ENCODE measurements at regions not wholly inside any gene's neighbourhood (a gene's known extent, or its start where the extent isn't known, plus 50 kb on each side); places are given as distances from the start of the nearest gene placed in this dataset.

DNA sequence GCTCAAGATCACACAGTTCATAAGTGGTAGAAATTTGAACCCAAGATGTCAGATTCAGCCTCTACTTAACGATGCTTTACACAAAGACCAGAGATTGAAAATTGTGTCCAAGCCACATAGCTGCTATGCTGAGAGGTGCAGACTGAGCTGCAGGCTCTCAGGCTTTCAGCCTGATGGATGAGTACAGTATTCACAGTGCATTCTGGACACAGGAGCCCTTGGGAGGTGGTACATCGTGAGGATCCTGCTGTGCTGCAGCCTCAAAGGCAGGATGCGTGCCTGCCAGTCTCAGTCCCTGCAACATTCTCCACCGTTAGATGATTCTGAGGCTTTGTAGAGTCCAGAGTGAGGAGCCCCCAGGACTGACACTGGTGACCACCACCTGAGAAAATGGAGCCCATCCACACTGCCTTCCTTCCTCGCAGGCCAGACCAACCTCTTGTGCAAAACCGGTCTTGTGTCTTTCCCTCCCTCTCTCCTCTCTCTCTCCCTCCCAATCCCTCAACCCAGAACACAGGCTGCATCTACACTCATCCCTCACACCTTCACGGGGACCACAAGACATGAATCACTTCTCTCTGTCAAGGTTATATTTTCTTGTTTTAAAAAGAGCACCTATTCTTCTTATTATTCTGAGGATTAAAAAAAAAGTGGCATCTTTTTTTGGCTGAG lies 203.4 kb upstream of the ZNF507 start:
- ATAC-seq: no peak

DNA sequence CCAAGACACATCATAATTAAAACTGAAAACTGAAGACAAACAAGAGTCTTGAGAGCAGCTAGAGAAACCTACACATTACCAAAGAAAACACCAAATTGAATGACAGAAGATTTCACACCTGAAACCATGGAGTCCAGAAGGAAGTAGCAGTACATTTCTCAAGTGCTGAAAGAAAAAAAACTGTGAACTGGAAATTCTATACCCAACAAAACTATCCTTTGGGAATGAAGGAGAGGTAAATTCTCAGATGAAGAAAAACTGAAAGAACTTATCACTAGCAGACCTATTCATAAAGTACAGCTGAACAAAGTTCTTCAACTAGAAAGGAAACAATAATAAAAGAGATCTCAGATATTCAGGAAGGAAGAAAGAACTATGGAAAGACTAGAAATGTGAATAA lies 198.7 kb upstream of the ZNF507 start:
- ATAC-seq: no peak

DNA sequence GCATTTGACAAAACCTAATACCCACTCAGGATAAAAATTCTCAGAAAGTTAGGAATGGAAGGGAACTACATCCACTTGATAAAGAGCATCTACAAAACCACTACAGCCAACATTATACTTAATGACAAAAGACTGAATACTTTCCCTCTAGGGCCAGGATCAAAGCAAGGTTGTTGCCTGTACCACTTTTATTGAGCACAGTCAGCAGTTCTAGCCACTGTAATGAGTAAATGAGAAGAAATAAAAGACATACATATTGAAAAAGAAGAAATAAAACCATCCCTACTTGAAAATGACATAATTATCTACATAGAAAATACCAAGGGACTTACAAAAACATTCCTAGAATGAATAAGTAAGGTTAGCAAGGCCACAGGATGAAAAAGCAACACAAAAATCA lies 194.8 kb upstream of the ZNF507 start:
- no peak for ATAC-seq

DNA sequence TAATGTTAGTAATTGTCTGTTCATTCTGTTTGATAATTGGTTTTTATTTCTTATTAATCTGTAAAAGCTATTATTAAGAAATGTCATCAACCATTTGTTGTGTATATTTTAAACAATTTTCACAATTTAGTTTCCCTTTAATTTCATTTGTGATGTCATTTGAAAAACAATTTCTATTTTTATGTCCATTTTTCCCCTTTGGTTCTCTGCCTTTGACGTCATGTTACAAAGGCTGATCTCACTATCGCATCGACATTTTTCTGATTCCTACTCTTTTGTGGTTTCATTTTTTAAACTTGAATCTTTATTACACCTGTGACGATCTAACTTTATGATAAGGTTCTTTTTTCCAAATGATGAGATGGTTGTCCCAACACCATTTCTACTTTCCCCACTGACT lies 191.0 kb upstream of the ZNF507 start:
- ATAC-seq: no peak

DNA sequence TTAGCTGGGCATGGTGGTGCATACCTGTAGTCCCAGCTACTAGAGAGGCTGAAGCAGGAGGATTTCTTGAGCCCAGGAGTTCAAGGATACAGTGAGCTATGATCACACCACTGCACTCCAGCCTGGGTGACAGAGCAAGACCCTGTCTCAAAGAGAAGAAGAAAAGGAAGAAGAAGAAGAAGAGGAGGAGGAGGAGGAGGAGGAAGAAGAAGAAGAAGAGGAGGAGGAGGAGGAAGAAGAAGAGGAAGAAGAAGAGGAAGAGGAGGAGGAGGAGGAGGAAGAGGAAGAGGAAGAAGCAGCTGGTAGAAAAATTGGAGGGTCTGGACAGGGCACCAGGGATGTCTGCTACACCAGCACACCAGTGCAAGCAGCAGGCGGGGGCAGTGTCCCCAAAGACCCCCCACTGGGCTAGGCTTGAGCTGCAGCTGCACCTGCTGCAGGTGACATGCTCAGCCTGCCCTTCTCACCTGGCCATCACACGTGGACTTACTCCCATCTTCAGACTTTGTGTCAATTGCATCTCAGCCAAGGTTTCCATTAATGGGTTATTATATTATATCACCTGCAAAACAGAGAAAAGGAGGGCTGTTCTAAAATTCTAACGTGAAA lies 180.9 kb upstream of the ZNF507 start:
- no peak for ATAC-seq

DNA sequence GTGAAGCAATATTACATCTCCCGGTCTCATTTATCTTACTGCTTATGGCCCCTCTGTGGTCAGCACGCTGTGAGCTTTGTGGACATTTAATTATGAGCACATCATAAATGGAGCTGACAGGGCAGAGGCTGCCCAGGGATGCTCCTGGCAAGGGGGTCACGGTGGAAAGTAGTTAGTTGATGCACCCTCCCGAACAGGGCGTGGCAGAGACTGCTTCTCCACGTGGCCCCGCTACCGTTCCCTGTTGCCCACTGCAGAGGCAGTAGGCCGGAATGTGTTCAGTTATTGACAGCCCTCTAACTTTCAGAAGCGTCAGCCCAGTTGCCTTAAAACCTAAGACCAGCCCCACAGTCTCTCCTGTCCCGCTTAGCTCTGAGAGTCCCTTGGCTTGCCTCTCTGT lies 180.3 kb upstream of the ZNF507 start:
- ATAC-seq: no peak

DNA sequence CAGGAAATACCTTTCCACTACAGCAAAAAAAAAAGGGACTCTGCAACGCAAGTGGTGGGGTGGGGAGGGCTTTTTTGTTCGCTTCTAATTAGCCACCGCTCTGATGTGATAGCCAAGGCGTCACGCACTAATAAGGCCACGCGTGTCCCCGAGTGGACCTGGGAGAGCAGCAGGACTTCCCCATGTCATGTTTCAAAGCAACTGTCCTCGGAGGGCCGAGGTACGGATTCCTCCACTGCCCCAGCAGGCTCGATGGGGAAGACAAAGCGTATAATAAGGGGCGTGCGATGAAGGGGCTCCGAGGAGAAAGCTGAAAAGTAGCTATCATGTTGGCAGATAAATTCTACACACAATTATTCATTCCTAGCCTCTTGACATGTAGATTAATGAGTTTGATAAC lies 179.7 kb upstream of the ZNF507 start:
- ATAC-seq: no peak

DNA sequence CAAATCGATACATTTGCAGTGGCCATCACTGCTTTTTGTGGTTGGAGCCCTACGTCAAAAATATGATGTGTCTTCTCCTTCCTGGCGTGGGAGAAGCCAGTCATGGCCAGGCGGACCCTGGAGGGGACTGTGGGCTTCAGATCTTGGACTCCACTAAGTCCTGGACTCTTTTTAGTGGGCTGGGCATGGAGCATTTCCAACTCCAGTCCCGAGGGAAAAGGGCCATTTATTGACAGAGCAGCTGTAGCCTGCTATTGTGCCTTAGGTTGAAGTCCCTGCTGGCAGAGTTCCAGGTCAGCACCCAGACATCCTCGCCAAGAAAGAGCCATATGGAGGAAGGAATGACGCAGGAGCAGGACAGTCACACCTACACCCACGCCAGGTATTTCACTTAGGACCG lies 179.2 kb upstream of the ZNF507 start:
- ATAC-seq: no peak

DNA sequence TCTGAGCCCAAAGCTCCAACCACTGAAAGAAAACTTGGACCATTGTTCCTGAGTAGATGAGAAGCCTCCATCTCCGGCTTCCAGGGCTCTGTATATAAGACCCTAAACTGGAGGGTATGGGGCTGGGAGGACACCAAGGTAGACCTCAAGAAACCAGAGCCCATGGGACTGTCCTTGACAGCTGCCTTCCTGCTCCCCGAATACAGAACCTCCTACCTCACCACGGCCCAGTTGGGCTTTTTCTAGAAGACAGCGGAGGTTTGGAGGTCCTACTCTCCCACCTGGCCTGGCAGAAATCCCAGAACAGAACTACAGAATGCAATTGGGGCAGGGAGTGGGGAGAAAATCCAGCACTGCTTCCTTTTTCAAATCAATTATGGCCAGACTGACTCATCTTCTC lies 177.3 kb upstream of the ZNF507 start:
- no peak for ATAC-seq

DNA sequence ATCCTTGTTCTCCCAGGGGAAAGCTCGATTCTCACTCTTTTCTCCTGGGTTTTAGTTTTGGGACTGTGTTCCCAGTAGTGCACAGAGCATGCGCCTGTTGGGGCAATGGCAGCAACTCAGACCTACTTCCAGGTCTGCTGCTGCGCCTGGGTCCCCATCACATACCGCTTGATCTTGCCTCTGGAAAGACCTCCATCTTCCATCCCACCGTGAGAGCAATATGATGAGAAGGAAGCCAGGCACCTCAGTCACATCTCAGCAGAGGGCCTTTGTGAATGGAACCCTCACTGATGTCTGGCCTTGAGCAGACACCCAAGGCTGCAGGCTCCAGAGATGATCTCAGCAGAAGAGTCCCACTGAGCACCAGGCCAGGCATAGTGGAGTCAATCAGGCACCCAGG lies 176.8 kb upstream of the ZNF507 start:
- no peak for ATAC-seq

DNA sequence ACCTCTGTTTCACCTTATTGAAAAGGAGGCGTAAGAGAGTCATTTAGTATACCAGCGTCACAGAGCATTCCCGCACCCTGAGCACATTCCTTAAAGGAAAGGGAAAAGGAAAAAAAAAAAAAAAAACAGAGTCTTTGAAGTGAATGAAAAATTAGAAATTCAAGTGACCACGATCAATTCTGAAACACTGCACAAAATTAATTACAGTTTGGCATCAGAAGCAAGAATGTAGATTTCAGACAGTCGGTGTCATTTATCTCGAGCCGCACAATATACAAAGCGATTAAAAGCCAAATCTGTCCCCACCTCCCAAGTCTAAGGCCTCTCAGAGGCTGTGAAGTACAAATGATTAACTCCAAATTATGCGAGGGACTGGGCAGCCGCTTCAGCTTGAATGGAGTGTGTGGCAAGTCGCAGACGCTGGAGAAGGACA lies 173.7 kb upstream of the ZNF507 start:
- no peak for ATAC-seq

DNA sequence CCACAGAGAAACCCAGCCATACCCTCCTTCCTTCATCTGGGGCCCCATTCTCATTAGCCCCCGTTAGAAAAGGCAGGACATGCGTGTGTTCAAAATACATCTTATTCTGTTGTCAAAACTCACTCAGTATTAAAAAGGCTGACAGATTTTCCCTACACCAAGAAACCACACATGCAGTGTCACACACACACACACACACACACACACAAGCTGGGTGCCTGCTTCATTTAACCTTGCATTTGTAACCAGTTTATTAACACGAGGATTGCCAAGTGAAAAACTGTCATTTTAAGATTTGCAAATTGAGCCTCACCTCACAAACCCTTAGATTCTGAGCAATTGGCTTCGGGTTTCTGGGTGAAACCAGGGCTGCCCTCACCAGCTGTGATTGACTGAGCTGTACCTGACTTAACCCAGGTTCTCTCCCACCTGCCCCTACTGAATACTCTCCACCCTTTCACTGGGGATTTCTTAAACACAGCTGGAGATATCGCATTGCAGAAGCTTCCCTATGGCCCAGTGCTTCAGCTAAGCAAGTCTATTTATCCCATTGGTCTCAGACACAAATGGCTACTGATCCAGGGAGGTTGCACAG lies 172.7 kb upstream of the ZNF507 start:
- no peak for ATAC-seq

DNA sequence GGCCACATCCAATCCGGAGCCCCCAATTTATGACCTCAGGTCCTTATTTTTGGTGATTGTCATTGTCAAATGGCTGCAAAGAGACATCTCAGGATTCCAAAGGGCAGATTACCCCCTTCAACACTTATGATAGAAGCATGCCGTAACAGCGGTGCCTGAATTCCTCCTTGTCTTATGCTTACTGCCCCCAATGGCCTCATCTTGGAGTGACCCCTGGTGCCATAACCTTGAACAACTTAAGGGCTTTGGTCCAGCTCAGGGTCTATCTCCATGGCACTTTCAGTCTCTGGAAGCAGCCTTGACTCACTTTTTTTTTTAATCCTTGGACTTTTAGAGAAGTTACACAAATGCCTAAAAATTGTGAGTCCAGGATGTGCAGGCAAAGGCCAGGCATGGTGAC lies 171.6 kb upstream of the ZNF507 start:
- no peak for ATAC-seq

DNA sequence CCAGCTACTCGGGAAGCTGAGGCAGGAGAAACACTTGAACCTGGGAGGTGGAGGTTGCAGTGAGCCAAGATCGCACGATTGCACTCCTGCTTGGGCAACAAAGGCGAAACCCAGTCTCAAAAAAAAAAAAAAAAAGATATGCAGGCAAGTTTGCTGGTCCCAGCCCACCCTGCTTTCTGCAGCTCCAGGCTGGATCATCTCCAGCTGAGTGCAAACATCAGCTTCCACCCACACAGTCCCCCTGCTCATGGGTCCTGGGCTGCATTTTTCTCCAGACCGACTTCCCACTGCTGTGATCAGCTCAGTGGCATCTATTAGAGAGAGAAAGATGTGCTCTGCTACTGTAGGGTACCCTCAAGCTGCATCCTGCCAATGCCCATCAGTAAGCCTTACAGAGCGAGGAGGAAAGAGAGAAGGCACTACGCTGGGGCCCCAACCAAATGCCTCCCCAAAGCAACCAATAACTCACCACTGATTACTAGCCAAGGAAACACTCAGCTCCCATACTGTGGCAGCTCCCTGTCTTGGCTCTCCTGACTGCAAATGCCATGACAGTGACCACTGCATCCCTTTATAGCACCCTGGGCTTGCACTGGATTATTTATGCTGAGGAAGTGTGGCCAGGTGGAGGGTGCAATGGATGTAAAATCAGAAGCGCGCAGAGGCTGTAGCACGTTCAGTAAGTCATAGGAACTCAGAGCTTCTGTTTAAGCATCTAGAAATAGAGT lies 170.9 kb upstream of the ZNF507 start:
- no peak for ATAC-seq

DNA sequence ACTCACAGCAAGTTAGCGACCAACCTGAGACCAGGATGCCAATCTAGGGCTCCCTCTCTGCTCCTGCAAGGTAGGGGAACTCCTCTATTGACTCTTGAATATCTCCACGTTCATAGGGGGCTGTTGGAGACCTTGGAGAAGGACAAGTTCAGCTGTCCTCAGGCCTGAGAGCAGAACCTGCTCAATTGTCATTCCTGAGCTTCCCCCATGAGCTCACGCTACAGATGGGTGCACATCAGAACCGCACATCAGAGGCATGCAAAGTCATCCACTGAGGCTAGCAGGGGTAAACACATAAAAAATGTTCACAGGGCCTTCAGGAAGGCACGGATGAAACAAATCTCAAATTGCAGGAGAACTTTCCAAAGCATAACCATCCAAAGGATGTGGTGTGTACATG lies 168.8 kb upstream of the ZNF507 start:
- ATAC-seq: no peak

DNA sequence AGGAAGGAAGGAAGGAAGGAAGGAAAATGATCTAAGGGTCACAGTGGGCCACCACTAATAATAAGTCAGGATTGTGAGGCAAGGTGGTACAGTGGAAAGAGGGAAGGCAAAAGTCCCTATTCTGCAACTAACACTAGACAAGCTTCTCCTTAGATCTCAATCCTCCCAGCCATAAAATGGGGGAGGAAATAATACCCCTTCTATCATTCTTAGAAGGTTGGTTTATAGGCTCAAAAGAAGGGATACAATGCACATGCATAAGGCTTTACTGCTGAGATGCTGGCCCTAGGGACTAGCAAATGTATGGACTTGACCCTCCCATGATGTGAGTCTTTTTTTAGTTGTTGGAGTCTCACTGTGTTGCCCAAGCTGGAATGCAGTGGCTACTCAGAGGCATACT lies 167.7 kb upstream of the ZNF507 start:
- ATAC-seq: no peak

DNA sequence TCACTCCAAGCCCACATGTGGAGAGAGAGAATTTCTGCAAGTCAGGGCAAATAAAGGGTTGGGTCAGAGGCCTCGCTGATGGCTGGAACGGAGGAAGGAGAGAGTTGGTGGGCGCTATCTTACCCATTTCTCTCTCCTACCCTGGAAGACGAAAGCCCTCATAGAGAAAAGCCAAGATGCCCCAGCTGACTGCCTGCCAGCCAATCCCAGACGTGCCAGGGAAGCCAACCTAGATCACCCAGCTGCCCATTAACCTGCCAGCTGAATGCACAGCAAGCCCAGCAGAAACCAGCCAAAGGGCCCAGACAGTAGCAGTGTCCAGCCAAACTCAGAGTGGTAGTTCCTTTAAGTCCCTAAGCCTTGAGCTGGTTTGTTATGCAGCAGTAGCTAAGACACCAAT lies 167.0 kb upstream of the ZNF507 start:
- no peak for ATAC-seq

DNA sequence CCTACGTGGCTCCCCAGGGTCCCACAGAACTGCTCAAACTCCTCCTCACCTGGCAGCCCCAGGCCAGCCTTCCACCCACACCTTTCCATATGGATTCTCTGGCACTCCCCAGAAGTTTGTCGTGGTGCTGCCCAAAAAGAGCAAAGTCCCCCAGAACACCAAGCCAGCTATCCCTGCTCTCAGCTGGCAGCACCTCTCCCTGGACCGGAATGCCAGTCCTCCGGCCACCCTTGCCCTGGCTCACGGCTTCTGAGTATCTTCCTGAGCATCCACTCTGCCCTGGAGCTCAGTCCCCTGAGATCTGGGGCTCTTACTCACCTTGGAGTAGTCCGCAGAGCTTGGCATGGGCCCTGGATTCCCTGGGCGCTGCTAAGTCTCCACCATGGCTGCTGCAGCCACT lies 166.5 kb upstream of the ZNF507 start:
- ATAC-seq: no peak

DNA sequence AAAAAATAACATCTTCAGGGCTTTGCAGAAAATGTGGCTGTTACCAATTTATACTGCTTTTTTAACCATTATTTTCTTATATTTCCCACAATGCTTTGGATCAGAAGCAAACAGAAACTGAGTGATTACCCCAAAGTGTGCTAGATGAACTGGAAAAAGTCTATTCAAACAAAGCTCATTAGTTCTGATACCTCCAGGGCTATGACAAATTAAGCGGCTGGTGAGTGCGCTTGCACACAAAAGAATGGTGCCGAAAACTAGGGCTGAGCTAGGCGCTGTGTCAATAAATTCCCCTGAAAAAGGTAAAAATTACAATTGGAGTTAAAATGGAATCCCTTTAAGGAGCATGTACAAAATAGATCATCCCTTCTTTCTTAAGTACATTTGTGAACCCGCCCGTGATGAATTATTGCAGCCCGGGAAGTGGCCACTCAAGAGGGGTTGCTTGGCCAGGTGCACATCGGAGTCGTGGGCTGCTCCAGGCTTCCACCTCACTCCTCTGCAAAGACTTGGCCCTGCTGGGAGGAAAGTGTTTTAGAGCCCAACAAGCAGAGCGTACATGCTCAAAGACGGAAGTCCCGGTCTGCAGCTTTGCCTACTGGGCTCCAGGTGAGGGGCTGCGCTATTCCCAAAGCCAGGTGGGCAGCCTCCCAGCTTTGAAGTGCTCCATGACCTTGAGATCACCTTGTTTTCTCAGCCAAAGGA lies 164.0 kb upstream of the ZNF507 start:
- no peak for ATAC-seq

DNA sequence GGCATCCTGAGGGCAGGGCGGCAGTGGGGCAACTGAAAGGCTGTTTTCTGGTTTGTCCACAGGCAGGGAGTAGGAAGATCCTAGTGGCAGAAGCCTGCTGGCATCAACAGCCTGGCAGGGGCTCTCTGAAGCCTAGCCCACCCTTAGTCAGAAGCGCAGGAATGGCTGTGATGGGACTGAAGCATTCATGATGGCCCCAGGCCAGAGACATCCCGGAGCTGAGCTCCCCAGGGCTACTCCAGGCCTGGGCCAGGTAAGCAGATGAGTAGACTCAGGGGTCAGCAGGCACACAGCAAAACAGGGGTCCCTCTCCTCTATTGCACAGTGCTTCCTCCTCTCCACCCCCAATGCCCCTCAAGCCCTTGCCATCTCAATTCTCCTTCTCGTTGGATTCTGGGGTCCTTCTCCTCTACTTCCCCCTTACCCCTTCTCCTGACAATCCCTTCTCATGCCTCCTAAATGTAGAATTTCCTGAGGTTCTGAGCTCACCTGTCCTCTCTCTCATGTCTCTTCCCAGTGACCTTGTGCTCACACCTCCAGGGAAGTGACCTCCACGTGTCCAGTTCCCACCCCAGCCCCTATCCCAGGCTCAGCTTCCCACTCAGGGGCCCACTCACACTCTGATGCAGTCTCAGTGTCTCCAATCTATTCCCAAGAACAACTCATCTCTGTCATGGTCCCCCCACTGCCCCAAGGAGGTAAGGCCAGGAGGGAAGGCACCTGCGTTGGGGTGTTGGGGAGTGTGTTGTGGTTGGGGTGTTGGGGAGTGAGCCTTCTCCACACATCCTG lies 158.7 kb upstream of the ZNF507 start:
- ATAC-seq: no peak

DNA sequence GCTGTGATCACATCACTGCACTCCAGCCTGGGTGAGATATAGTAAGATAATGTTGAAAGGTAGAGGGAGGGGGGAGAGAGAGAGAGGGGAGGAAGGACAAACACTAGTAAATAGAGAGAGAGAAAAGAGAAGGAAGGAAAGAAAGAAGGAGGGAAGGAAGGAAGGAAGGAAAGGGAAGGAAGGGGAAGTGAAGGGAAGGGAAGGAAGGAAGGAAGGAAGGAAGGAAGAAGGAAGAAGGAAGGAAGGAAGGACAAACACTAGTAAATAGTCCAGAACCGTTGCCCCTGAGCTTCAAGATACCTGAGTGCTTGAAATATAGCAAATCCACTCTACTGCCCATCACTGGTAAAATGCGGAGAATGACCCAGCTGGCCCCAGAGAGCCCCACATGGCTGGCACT lies 156.5 kb upstream of the ZNF507 start:
- no peak for ATAC-seq

DNA sequence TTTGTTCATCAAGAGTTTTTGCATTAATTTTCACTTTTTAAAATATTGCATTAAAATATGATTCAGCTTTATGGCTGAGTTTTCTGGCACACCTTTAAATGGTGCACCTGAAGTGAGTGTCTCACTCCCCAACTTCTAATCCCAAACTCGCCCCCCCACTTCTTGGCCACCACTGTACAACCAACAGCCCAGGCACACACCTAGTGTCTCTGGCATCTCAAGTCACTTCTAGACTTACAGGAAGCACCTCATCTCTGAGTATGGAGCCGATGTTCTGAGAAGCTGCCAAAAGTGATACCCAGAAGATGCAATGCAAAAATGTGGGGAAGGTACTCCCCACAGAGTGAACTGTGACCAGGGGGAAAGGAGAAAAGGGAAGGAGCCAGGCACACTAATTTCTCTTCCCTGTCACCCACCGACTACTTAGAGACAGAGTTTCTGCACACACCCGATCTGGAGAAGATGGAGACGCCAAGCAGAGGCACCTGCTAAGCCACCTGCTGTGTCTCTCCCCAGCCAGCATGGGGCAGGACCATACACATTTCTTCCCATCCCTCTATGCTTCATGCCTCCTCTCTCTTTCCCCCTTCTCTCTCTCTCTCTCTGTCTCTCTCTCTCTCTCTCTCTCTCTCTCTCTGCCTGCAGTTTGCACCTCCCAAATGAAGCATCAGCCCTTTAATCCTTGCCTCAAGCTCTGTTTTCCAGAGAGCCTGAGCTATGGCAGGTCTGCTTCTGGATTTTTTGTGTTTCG lies 155.3 kb upstream of the ZNF507 start:
- ATAC-seq: no peak

Data from activated CD4-positive, CD25-positive, alpha-beta regulatory T cell treated with anti-CD3 and anti-CD28 coated beads, Interleukin-2, amount 50 U/mL, for 24 hours (primary cell).